MM.1S (cell line): ENCODE measurements at regions not wholly inside any gene's neighbourhood (a gene's known extent, or its start where the extent isn't known, plus 50 kb on each side); places are given as distances from the start of the nearest gene placed in this dataset.

ENCODE experiments used
- CTCF ChIP-seq: fragments of 300-600 bp; sonication (generic); IDR thresholded peaks from 2 replicates; pipeline ENCODE4 v1.5.1; 2016; ENCODE audit warnings: antibody characterized with exemption, low read length, mixed read lengths
- EZH2 ChIP-seq: fragments of 300-600 bp; sonication (generic); optimal IDR thresholded peaks from 2 replicates; pipeline ENCODE3; 2017; ENCODE audit warnings: low read depth, mild to moderate bottlenecking, antibody characterized with exemption, low read length, mixed read lengths
- EZH2phosphoT487 ChIP-seq: fragments of 300-600 bp; sonication (generic); IDR thresholded peaks from 2 replicates; pipeline ENCODE4 v1.6.1; 2018; ENCODE audit warnings: antibody characterized with exemption, low read length

GRCh38 chr4:114184901-114185300 is 205.5 kb upstream of the ARSJ start:
- TF ChIP-seq CTCF: no peak
- TF ChIP-seq EZH2phosphoT487: no peak
- TF ChIP-seq EZH2: no peak
